ENCODE measurements at regions not wholly inside any gene's neighbourhood (a gene's known extent, or its start where the extent isn't known, plus 50 kb on each side); places are given as distances from the start of the nearest gene placed in this dataset.
A peak's percentile ranks its signal among the peaks of the same experiment; 100 is the strongest.

DNA sequence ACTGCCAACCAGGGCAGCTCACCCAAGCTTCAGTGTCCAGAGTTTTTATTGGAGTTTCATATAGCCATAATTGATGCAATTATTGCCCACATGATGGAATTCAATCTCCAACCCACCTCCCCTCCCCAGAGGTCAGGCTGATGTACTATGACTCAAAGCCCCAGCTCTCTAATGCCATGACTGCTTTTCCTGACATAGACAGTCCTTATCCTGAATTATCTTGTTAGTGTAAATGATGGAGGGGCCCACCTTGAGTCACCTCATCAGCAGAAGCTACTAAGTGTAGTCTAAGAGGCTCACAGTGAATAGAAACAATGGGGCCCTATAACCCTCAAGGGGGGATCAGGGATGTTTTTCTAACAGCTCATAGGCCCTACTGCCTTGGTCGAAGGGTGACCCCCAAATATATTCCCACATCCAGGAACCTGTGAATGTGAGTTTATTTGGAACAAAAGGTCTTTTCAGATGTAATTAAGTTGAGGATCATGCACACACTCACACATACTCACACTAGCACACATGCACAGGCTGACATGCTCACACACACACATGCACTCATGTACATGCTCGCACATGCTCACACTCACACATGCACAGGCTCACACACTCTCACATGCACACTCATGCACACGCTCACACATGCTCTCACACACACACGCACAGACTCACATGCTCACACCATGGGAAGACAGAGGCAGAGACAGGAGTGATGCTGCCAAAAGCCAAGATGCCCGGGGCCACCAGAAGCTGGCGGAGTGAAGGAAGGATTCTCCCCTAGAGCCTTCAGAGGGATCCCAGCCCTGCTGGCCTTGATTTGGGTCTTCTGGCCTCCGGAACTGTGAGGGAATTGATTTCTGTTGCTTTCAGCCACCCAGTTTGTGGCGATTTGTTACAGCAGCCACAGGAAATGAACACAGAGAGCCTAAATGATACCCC is 131.2 kb upstream of the SMAD3 start:
- no peak for DNase-seq (ENCODE audit: low spot score)

DNA sequence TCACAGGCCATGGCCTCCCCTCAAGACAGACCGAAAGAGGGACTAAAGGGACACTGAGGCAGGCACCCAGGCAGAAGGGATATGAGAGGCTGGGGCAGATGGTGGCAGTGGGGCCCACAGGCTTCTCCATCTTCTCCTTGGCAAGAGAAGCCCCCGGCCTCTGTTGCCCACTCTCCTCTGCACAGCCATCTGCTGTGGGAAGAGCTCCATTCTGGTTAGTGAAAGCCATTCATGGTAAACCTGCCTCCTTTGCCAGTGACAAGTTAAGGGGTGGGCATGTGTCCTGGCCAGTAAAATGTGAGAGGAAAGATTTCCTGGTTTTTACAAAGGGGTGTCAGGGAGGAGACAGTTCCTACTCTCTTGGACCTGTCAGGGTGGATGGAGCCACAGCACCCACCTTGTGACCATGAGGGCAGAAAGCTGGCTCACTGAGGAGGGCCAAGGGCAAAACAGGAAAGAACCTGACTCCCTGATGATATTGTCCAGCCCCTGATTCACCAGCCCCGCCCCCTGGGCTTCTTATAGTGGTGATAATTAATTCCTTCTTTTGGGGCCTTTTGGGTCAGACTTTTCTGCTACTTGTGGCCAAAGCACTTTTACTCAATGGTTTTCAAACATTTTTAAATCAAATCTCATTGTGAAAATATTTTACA is 130.4 kb upstream of the SMAD3 start:
- no peak for DNase-seq (ENCODE audit: low spot score)

DNA sequence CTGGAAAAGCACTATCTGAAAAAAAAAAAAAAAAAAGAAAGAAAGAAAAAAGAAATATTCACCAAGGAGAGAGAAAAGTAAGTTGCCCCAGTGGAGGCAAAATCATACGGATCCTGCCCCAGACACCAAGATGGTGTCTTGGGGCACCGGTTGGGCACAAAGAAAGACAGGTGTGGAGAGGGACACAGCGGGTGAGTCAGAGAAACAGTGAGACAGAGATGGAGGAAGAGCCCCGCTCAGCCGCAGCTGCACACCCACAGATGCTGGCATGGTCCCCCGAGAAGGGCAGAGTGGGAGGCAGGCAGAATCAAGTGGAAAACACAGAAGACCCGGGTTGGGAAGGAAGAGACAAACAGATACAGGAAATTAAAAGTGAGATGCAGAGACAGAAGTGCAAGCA is 129.7 kb upstream of the SMAD3 start:
- DNase-seq (ENCODE audit: low spot score), result no peak

DNA sequence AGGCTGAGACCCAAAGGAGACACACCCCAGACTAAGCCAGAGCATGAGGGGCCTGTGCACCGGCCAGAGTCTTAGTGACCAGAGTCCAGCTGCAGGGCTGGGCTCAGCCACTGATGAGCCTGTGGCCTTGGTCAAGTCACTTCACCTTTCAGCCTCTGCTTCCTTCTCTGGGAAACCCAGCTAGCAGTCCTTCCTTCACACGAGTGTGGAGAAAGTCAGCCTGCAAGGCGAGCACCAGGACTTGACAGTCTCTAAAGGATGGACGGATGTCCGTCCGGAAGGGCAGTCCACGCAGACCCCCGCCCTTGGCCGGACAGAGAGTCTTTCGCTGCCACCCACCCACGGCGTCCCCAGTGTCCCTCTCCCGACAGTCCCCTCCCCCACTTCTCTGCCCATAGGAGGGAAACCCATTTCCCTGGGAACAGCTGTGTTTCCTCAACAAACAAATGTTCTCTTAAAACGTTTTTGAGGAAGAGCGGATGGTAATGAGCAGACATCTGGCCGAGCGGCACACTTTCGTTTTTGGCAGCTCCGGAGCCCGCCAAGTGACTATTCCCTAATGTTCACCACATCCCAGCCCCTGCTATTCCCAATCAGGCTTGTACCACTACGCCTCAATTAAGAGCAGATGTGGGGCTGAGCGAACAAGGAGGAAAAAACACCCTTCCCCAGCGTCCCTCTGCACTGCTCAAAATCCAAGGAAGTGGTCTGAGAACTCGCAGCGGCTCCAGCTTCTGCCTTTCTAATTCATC is 129.1 kb upstream of the SMAD3 start:
- no peak for DNase-seq (ENCODE audit: low spot score)

DNA sequence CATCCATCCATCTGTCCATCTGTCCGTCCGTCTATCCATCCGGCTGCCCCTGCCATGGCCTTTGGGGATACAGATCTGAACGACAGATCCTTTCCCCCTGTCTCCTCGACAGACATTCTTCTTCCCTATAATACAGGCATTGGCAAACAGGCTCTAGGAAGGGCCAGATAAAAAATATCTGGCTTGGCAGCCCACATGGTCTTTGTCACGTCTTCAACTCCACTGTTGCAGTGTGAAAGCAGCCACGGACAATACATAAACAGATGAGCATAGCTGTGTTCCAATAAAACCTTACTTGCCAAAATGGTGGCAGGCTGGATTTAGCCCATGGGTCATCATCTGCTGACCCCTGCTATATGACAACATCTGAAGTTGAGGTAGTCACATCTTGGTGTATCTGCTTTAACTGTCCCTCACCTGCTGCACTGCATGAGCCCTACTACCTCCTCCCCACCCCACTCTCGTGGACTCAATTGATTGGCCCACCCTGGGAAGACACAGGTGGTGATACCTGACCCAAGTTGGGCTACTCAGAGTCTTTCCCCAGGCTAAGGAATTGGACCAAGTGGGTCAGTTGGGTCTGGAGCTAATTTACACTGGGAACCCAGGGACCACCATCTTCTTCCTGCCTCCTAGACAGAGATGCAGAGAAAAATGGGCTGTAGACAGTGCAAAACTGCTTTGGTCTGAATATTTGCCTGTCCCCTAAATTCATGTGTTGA is 128.4 kb upstream of the SMAD3 start:
- DNase-seq (ENCODE audit: low spot score), result no peak

DNA sequence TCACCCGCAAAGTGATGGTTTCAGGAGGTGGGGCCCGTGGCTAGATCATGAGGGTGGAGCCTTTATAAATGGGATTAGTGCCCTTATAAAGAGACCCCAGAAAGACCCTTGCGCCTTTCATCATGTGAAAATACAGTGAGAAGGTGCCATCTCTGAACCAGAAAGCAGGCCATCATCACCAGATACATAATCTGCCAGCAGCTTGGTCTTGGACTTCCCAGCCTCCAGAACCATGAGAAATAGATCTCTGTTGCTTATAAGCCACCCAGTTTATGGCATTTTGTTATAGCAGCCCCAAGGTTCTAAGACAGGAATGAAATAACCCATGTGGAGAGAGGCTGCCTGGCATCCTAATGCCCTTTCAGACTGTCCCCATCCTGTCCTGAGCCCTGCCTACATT is 127.8 kb upstream of the SMAD3 start:
- no peak for DNase-seq (ENCODE audit: low spot score)

DNA sequence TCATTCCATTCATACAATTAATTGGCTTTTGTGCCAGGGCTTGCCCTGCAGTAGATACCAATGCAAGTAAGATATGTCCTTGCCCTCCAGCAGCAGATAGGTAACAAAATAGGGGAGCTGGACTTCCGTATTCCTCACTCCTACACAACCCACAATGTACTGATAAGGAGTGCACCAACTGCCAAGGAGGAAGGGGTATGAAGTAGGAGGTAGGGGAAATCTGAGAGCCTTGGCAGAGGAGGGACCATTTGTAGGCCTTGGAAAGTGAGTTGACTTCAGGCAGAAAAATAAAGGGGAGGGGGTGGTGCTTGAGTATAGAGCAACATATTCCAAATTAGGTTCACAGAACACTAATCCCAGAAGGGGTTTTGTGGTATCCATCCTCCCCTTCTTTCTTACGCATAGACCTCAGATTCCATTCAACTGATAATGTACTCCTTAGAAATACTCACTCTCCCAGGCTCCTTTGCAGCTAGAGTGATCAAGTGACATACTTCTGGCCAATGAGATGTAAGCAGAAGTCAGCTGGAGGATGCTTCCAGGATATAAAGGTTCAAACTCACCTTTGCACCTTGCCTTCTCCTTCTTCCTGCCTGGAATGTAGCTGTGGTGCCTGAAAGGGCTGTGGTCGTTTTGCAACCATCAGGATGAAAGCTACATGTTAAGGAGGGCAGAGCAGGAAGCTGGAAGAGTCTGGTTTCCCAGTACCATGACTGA is 127.1 kb upstream of the SMAD3 start:
- DNase-seq (ENCODE audit: low spot score), result no peak

DNA sequence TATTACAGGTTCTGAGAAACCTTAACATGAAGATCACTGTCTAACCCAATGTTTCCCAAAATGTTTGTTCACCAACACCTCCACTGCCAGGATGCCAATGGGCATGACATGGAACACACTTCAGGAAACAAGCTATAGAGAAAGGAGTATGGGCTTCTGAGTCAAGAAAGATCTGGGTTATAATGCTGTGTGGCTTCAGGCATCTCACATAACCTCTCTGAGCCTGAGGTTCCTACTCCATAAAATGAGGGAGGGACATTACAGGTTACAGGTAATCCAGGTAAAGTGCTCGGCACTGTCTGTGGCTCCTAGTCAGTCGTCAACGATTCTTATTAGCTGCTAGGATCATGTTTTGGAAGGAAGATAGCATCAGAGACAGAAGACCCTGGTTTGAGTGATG is 126.4 kb upstream of the SMAD3 start:
- no peak for DNase-seq (ENCODE audit: low spot score)

DNA sequence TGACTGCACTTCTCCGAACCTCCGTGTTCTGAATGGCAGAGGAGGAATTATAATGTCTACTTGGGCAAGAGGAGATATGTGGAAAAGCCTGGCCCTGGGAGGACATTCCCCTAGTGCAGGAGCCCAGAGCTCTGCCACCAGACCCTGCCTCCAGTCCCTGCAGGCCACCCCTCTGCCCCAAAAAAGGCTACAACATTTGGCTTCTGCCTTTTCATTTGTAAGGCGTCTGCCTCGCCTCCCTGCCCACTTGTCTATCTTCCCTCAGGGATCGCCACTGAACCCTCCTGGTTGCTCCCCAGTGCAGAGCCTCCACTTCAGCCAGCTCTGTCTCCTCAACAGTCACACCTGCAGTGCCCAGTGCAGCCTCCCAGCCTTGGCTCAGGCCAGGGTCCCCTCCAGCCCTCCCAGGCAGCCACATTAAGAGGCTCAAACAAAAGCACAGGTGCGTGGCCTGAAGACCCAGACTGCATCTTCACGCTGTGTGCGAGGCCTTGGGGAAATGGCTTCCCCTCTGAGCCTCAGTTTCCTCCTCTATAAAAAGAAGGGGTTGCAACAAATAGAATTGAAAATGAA is 125.9 kb upstream of the SMAD3 start:
- no peak for DNase-seq (ENCODE audit: low spot score)

DNA sequence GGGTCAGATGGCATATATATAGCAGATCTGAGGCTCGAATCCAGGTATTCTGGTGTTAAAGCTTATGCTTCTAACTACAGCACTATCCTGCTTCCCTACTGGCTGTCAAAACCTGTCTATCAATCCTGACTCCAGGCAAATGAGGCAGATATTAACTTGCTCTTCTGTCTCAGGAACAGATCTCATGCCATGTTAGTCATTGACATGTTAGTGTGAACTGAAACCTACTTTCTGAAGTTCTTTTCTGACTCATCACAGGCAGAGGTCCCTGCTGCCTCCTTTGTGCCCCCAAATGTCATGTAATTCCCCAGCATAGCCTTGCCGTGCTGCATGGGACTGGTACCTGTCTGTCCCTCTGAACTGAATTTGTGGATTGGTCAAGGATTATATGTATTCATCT is 125.0 kb upstream of the SMAD3 start:
- DNase-seq (ENCODE audit: low spot score), result no peak

DNA sequence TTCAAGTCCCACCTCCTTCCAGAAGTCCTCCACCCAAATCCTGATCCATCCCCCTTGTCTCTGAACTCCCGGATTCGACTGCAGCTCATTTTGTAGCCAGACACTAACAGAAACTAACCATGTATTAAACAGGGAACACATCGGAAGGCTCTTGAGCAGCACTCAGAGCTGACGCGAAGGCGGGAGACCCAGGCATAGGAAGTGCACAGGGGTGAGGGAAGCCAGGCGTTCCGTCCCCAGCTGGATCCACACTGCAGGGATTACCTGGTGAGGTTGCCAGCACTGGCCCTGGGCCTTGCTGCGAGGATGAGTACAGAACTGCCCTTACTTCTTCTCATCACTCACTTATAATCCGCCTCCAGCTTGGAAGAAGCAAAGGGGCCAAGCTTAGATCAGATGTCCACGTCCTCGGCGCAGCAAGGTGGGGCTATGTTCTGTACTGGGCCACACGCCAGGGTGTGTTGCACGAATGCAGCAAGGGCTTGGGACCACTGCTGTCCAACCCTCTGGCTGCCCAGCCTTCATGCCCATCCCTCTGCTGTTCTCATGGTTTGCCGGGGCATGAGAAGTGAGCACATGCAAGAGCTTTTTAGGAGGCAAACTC is 124.2 kb upstream of the SMAD3 start:
- no peak for DNase-seq (ENCODE audit: low spot score)

DNA sequence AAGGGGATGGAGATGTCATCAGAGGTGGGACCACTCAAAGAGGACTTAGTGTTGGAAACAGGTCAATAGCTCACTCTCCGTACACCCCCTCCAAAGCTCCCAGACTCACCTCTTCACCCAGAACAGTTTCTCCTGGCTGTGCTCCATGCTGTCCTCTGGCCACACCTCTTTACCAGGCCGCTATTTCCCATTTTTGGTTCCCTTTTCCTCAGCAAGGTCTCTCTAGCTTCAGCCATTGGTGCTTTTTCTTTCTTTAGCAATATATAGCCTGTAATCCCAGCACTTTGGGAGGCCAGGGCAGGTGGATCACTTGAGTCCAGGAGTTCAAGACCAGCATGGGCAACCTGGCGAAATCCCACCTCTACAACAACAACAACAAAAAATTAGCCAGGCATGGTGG is 123.6 kb upstream of the SMAD3 start:
- DNase-seq (ENCODE audit: low spot score), result no peak

DNA sequence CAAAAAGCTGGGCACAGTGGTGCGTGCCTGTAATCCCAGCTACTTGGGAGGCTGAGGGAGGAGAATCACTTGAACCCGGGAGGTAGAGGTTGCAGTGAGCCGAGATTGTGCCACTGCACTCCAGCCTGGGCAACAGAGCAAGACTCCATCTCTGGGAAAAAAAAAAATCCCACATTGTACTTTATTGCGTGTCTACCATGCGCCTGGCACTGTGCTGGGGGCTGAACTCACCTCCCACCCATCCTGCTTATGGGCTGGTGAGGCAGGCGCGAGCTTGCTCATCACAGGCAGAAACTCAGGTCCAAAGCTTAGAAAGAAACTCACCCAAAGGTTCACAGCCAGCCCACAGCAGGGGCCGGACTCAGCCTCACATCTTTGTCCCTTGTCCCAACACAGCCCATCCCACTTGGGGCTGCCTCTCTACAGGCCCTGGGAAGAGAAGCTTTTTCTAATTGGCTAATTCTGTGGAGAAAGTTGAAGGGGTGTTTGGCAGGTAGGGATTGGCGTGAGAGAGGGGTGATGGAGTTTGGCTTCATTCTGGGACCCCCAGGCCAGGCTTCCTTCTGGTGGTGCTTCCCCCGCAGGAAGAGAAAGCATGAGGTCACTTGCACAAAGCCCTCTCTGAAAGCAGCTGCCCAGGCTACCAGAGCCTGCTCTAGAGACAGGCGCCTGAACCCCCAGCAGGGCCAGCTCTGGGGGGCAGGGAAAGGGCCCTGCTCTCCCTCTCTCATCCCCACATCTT is 122.6 kb upstream of the SMAD3 start:
- no peak for DNase-seq (ENCODE audit: low spot score)

DNA sequence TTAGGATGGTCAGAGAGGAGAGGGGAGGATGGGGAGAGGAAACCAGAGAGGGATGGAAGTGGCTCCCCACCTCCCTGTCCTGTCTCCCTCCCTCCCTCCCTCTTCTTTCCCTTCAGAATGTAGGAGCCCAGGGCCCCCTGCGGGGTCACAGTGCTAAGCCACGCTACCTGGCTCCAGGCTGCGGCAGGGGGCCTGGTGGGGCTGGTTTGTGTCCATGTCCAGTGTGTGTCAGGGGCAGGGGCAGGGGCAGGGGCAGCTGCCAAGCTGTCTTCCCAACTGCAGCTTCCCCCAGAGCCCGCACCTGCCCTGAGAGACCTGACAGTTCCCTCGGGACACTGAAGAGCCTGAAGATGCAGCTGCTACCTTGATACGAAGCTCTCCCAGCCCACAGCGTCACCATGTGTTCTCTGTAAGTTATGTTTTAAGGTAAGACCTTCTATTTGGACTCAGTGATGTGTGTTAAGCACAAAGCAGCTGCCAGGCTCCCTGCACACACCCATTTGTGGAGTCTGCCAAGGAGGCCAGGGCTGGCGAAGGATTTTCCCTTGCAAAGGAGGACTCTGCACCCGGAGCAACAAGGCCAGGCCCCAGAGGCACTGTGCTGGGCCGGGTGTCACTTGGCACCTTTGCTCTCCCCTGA is 121.8 kb upstream of the SMAD3 start:
- no peak for DNase-seq (ENCODE audit: low spot score)

DNA sequence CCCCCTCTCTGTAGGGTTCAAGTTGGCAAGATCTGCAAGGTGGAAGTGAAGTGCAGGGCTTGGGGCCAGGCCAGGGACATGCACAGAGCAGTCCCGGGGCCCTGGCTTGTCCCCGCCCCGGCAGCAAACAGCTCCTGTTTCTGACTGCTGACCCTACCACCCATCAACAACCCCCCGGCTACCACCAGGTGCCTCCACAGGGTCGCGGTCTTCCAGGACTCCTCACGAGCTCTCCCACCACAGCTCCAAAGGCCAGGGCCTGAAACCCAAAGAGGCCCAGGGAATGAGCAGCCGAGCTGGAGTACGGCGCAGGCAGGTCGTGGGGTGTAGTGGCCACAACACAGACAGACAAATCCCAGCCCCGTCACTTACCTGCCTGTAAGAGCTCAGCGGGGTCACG is 121.3 kb upstream of the SMAD3 start:
- DNase-seq (ENCODE audit: low spot score), result no peak

DNA sequence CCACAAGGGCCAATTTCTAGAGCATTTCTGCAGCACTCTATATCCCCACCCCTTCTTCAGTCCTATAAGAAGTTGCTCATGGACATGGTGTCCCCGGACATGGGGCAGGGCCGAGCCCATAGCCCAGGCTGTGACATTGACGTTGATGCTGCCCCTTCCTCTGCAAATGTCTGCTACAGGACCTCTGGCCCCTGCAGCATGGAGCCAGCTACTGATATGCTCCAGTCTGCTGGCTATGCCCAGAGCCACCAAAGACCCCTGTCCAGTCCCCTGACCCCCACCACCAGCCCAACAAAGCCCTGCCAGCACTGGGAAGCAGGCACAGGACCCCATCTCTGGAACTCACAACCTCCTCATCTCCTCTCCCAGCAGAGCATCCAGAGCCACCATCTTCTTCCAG is 120.1 kb upstream of the SMAD3 start:
- no peak for DNase-seq (ENCODE audit: low spot score)

DNA sequence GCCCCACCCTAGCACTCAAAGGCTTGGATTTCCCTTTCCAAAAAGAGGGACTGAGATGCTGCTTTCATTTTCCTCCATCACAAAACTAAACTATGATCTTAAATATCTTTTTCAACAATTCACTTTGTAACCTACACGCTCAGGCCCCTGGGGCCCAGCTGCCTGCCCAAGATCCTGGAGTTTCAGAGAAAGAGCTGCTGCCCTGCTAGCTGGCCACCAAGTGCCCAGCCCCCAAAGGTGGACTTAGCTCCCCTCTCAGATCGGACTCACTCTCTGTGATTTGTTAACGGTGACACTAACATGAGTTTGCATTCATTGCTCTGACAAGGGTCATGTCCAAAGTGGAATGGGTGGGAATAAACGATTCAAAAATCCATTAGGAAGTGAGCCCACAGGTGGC is 119.6 kb upstream of the SMAD3 start:
- no peak for DNase-seq (ENCODE audit: low spot score)

DNA sequence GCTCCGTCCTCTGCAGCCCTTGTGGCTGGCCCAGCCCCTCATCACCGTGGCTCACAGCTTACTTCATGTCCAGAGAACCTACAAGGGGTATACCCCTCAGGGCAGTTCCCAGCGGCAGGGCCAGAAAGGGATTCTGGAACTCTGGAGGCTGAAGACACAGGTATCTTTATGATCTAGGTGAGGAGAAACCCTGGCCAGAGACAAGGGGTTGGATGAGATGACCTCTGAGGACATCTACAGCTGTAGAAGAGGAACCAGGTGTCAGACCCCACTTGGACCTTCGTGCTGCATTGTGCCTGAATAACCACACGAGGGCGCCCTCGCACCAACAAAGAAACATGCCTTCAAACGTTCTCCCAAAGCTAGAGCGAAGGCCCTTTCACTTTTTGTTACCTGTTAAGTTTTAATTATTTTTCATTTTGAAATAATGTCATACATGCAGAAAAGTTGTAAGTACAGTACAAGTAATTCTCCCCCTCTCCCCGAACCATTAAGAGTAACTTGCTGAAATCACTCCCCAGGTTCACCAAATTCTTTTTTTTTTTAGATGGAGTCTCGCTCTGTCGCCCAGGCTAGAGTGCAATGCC is 118.7 kb upstream of the SMAD3 start:
- peak; percentile 67 for DNase-seq (ENCODE audit: low spot score)

DNA sequence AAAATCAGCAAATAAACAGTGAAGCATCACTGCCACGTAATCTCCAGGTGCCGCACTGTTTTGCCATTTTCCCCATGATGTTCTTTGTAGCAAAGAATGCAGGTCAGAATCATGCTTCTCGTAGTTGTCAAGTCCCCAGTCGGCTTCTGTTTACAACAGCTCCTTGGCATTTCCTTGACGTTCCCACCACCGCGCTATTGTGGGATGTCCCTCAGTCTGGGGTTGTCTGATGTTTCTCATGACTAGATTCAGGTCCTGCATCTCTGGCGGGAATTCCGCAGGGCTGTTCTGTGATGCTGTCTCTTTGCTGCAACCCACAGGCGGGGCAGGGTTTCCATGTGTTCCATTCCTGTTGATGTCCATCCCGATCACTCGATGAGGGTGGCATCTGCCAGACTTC is 117.9 kb upstream of the SMAD3 start:
- no peak for DNase-seq (ENCODE audit: low spot score)

Data from SW480 (cell line).